GM18873 (cell line): ENCODE measurements at regions not wholly inside any gene's neighbourhood (a gene's known extent, or its start where the extent isn't known, plus 50 kb on each side); places are given as distances from the start of the nearest gene placed in this dataset.

ENCODE experiments used
- ATAC-seq: cut with Tn5 transposase; IDR thresholded peaks from one replicate; pipeline ENCODE4 v1.9.1; 2021; ENCODE audit warnings: mild to moderate bottlenecking, moderate library complexity, moderate number of reproducible peaks; ENCODE audit not compliant: unreplicated experiment, low FRiP score

GRCh38 chr14:97230051-97230450, 432.9 kb downstream of the VRK1 start:
- no peak for ATAC-seq

- no peak for ATAC-seq
Measured at GRCh38 chr14:97233319-97233985, 436.3 kb downstream of the VRK1 start.

GRCh38 chr14:97246648-97247047, 449.5 kb downstream of the VRK1 start:
- ATAC-seq: no peak

- ATAC-seq: no peak
Measured at GRCh38 chr14:97248973-97249372, 451.8 kb downstream of the VRK1 start.

- ATAC-seq: no peak
Measured at GRCh38 chr14:97250931-97251330, 453.7 kb downstream of the VRK1 start.

GRCh38 chr14:97251491-97252155, 454.4 kb downstream of the VRK1 start:
- ATAC-seq: no peak

GRCh38 chr14:97253756-97254155, 456.6 kb downstream of the VRK1 start:
- no peak for ATAC-seq

GRCh38 chr14:97262336-97262735, 465.2 kb downstream of the VRK1 start:
- no peak for ATAC-seq

- no peak for ATAC-seq
Measured at GRCh38 chr14:97264516-97265230, 467.5 kb downstream of the VRK1 start.

- no peak for ATAC-seq
Measured at GRCh38 chr14:97266653-97267052, 469.5 kb downstream of the VRK1 start.

- ATAC-seq: no peak
Measured at GRCh38 chr14:97267509-97267908, 470.3 kb downstream of the VRK1 start.

- ATAC-seq: no peak
Measured at GRCh38 chr14:97268097-97268496, 470.9 kb downstream of the VRK1 start.

GRCh38 chr14:97270308-97270707, 473.1 kb downstream of the VRK1 start:
- ATAC-seq: no peak

GRCh38 chr14:97271451-97271960, 474.3 kb downstream of the VRK1 start:
- no peak for ATAC-seq

GRCh38 chr14:97273540-97273939, 476.4 kb downstream of the VRK1 start:
- ATAC-seq: no peak

GRCh38 chr14:97274626-97275025, 477.4 kb downstream of the VRK1 start:
- ATAC-seq: no peak

GRCh38 chr14:97275276-97275675, 478.1 kb downstream of the VRK1 start:
- ATAC-seq: no peak

- no peak for ATAC-seq
Measured at GRCh38 chr14:97276573-97276972, 479.4 kb downstream of the VRK1 start.

- ATAC-seq: no peak
Measured at GRCh38 chr14:97277711-97278110, 480.5 kb downstream of the VRK1 start.

GRCh38 chr14:97280526-97280925, 483.3 kb downstream of the VRK1 start:
- ATAC-seq: no peak

GRCh38 chr14:97281741-97282140, 484.6 kb downstream of the VRK1 start:
- ATAC-seq: no peak
